ENCODE measurements at regions not wholly inside any gene's neighbourhood (a gene's known extent, or its start where the extent isn't known, plus 50 kb on each side); places are given as distances from the start of the nearest gene placed in this dataset.

GRCh38 chr4:148793221-148793620 lies 351.0 kb upstream of the NR3C2 start:
- no peak for DNase-seq

DNA sequence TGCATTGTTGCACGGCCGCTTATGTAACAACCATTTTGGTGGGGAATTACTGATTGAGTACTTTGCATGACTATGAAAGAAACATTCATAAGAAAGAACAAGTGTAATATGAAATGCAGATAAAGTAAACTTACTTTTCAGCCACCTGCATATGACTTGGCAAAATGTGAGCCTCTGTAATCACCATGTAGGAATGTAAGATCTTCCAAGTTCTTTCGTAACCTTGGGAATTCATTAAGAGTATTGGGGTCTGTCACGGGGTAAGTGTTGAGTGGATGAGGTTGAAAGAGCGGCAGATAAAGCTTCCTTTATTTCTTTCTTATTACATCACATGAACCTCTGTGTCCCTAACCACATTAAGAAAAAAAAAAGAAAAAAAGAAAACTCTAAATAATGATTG lies 348.5 kb upstream of the NR3C2 start:
- no peak for DNase-seq

GRCh38 chr4:148790246-148790645 lies 348.0 kb upstream of the NR3C2 start:
- no peak for DNase-seq

- no peak for DNase-seq
Observed at GRCh38 chr4:148787831-148788477, 345.7 kb upstream of the NR3C2 start.

DNA sequence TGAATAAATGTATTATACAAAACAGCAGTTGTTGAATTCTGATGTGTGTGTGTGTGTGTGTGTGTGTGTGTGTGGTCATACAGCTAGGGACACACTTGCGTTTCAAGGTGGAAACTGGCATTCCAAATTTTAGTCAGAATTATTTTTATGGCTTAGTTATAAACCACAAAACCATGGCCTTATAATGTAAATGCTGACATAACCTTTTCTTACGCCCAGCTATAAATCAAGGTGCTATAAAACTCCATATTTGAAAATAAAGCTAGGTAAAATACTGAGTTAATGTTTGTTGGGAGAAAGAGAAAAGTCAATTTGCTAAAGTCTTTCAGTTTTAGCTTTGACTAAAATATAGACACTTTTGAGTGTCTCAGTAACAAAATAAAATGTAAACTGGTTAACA lies 345.1 kb upstream of the NR3C2 start:
- no peak for DNase-seq

DNA sequence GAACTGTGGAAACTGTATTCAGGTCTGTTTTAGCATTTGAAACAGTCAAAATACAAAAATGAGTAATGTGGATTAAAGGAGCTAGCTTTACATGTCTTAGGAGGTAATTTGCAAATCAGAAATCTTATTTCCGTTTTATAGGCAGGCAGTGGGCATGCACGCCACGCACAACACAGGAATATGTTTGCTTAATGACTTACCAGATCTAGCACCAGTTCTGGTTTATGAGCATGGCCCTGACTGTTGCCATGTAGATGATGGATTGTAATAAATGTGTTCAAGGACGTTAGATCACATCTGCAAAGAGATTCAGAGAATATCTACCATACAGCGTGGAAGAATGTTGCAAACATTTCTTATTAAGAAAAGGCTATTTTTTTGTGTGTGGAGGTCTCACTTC lies 344.5 kb upstream of the NR3C2 start:
- no peak for DNase-seq

- no peak for DNase-seq
Observed at GRCh38 chr4:148782284-148782683, 340.1 kb upstream of the NR3C2 start.

DNA sequence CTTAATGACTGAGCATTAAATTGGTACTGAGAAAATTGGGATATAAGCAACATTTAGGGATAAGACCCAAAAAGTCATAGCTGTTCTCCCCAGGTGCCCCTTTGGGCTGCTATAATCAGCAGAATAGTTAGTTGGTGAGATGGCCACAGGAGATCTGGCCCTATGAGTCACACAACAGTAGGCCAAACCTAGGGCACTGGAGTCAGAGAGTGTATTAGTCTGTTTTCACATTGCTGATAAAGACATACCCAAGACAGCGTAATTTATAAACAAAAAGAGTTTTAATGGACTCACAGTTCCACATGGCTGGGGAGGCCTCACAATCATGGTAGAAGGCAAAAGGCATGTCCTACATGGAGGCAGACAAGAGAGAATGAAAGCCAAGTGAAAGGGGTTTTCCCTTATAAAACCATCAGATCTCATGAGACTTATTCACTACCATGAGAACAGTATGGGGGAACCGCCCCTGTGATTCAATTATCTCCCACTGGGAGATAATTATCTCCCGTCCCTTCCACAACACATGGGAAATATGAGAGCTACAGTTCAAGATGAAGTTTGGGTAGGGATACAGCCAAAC lies 338.3 kb upstream of the NR3C2 start:
- DNase-seq: no peak

GRCh38 chr4:148779771-148780170 lies 337.6 kb upstream of the NR3C2 start:
- DNase-seq: no peak

- DNase-seq: no peak
Observed at GRCh38 chr4:148778980-148779675, 336.9 kb upstream of the NR3C2 start.

DNA sequence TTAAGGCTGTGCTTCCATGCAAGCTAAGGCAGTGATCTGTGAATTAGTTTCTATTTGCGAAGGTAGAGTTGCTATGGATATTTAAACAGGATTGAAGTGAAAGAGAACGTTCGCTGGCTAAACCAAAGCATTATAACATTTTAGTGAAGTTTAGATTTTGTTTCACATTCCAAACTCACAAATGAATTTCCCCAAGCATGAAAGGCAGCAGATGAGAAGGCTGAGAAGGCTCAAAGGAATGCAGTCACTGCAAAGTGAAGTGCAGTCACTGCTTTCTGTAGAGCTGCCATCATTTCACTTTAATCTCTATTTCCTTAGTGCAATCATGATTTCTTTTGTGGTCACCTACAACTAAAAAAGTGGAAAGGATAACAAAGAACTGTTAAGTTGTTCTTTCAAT lies 334.7 kb upstream of the NR3C2 start:
- DNase-seq: no peak

DNA sequence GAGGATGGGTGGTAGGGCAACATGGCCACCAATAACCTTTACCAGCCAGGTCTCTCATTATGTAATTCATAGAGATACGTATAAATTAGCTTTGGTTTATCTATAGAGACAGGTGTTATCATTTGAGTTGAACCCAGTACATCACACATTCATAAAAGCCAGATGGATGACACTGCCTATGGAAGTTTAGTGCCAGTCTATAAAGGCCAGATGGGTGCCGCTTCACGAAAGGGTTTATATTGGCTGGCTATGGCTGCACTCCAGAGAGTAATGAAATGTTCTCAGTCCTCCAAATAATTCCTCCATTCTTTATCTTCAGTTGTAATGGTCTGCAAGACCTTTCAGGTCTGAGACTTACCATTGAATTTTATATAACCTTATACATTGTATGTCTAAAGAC lies 331.9 kb upstream of the NR3C2 start:
- DNase-seq: no peak

DNA sequence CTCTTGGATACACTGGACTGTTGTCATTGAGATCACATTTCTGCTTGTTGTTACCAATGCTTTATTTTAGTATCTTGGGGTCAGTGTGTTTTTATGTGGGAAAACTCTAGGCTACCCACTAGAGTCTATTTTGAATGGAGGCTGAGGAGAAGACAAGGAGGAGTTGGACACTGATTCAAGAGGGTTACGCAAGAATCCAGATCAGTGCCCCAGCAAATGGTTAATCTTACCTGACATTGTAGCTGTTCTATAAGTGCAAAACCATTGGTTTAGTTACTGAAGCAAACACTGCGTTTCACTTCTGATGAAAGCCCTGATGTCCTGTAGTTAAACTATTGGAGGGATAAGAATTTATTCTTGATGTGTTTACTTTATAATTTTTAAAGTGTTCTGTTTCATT lies 331.1 kb upstream of the NR3C2 start:
- DNase-seq: no peak

- no peak for DNase-seq
Observed at GRCh38 chr4:148770848-148771247, 328.6 kb upstream of the NR3C2 start.

GRCh38 chr4:148770377-148770776 lies 328.2 kb upstream of the NR3C2 start:
- no peak for DNase-seq

DNA sequence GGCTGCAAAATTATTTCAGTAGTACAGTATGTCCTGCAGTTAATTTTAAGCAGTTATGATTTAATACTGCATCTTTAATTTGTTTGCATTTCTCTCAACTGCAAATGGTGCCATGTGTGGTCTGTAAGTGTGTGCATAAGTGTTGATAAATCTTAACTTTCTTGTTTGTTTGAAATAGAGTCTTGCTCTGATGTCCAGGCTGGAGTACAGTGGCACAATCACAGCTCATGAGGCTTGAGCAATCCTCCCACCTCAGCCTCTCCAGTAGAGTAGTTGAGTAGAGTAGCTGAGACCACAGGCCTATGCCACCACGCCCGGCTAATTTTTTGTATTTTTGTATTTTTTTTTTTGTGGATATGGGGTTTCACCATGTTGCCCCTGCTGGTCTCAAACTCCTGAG lies 322.5 kb upstream of the NR3C2 start:
- DNase-seq: no peak

GRCh38 chr4:148757171-148757570 lies 315.0 kb upstream of the NR3C2 start:
- no peak for DNase-seq

GRCh38 chr4:148749403-148749802 lies 307.2 kb upstream of the NR3C2 start:
- DNase-seq: no peak

DNA sequence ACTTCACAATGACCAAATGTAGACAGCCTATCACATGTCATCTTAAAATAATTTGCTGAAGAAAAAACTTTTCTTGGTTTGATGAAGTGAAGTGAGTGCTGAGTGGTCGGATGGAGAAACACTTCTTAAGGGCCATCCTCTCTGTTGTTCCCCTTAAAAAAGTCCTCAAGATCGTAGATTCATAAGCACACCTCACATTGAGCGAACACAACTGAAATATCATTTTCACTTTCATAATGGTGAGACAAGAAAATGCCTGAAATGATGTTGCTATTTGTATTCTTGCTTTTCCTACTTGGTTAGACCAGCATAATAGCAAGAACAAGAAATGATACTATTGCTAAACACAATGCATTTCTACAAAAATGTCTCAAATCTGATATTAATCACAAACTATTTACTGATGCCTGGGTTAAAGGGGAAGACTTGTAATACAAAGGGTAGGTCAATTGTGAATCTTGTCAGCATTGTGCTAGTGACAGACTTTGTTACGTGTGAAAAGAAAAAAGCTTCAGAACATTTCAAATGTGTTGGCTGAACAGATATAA lies 305.6 kb upstream of the NR3C2 start:
- DNase-seq: no peak

GRCh38 chr4:148740701-148741100 lies 298.5 kb upstream of the NR3C2 start:
- DNase-seq: no peak

GRCh38 chr4:148737061-148737770 lies 295.0 kb upstream of the NR3C2 start:
- DNase-seq: no peak

GRCh38 chr4:148735432-148736155 lies 293.4 kb upstream of the NR3C2 start:
- no peak for DNase-seq

- DNase-seq: no peak
Observed at GRCh38 chr4:148730766-148731165, 288.6 kb upstream of the NR3C2 start.
